Right ventricle myocardium superior (tissue), 1 donor: ENCODE measurements at regions not wholly inside any gene's neighbourhood (a gene's known extent, or its start where the extent isn't known, plus 50 kb on each side); places are given as distances from the start of the nearest gene placed in this dataset.

Source experiments
- ATAC-seq: fragments of 200-7000 bp; cut with Tn5 transposase; one replicate; pipeline ENCODE4 v1.9.1; 2020; ENCODE audit warnings: mild to moderate bottlenecking; ENCODE audit not compliant: poor library complexity
- DNase-seq: peaks from one replicate; pipeline ENCODE4 v3.0.0-alpha.2; 2020
- intact Hi-C: fragments of 100-400 bp; cut with DNase I; formaldehyde crosslinking; loops from one replicate; pipeline ENCODE4 v1.11.2; 2022
- donor health status: DM: no; HTN: yes; CAD: no; lungs with severe emphysema.

DNA sequence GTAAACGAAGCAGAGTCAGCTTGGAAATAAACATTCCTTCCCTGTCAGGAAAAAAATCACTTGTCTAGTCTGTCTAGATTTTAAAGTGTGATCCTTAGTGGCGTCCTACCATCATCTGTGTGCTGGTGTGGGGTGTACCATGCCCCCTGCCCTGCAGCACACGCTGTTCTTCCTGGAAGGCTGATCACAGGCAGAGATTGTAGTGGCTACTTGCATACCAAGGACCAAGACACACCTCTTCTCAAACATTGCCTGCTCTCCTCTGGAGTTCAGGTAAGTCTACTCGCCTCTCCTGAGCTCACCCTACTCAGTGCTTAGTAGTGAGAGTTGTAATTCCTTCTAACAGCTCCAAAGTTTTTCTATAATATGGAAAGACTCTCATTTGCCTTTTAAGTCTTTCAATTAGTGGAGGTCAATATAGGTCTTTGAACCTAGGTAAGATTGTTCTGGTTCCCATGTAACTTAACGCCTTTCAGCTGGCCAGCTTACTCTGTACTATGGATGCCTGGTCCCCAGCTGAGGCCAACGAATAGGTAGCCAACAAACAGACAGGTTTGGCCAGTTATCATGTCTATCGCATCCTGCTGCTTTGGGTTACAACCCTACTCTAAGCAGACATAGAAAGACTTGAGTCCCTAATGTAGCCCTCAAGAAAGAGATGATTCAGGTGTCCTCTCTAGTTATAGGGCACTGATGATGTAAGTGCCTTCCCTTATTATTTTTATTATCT lies 55.4 kb downstream of the XCL1 start:
- ATAC-seq (no peak), DNase-seq (no peak)
- intact Hi-C loops = loop anchor here (10.0 kb wide), 1 partner anchor 473 kb away; the partner anchor contains the start of gene ATP1B1

DNA sequence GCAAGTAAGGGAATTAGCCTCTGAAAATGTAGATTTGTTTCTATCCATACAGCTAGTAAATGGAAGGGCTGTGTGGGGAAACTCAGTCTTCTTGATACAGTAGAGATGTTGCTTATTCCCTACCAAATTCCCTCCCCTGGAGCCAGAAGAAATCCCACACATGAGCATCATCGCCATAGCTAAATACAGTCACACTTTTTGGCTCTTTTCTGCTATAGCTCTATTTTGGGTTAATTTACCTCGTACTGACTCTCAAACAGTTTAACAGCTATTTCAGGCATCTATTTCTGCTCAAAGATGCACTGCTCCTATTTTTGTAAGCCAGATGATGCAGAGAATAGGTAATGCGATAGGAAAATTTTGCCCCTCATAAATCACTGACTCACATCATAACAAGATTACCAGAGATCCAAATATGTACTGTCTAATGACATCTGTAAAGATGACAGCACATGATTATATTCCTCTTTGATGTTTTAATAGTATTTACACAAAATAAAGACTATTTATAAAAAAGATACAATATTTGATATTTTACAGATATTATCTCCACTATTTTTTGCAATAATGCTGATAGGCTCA lies 58.6 kb downstream of the XCL1 start:
- intact Hi-C loops = loop anchor here (10.0 kb wide), 1 partner anchor 470 kb away; the partner anchor contains the start of gene ATP1B1
- ATAC-seq (no peak), DNase-seq (no peak)

DNA sequence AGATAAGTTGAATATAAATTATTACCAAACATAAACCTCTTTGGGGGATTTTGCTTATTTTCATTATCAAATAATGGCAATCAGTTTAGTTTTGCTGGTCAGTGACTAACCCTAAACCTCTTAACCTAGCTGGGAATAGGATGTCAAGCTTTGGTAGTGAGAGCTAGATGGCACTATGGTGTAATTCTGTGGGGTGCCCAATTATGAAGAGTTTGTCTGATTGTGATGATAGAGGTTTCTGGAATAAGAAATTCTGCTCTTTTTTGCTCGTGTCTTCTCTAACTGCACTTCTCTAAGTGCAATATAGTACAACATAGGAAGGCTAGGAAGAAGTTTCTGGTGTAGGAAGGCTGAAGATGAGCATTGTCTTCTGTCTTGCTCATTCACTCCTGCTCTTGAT lies 59.8 kb downstream of the XCL1 start:
- intact Hi-C loops = loop anchor here (10.0 kb wide), 1 partner anchor 469 kb away; the partner anchor contains the start of gene ATP1B1
- ATAC-seq (peak; percentile 90), DNase-seq (no peak)

DNA sequence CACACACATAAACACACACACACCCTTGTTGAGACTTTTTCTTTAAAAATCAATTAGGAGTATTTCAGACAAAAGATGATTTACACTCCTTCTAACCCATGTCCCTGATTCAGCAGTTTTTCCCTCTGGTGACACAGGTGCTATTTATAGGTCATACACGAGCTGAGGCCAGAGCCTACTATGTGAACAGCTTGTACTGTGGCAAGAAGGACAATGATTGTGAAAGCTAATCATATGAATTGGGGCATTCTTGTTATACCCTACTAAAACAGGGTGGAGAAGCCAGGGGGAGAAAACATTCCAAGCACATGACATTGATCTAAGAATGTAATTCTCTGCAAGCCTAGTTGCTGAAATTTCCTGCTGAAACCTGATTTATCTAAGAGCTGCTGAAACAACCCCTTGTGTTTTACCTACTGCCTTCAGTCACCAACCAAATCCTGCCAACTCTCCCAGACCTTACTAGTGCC lies 60.3 kb downstream of the XCL1 start:
- ATAC-seq = peak; percentile 97
- no peak for DNase-seq
- intact Hi-C loops = loop anchor here (10.0 kb wide), 1 partner anchor 468 kb away; the partner anchor contains the start of gene ATP1B1

DNA sequence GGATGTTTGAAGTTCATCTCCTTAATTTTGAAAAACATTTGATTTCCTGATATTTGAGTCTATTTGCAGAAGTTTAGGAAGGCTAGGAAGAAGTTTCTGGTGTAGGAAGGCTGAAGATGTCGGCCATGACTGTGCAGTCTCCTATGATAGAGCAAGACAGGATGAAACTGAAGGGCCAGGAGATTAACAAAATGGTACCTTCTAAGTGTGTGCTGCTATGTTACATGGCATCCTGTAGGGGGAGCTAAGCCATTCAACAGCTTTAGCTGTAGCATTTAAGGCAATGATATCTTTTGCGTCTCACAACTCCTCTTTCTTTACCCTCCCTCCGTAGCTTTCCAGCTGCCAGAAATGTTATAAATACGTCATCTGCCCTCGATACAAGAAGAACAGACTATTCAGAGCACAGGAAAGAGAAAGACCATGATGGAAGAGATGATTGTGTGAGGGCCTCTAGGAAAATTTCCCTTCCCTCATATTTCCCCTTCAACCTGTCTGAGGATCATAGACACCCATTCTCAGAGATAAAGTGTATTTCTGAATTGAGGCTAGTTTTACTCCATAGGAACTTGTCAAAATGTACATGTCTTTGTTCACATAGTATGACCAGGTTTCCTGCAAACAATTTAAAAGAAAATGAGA lies 61.1 kb downstream of the XCL1 start:
- ATAC-seq = peak; percentile 29
- no peak for DNase-seq
- intact Hi-C loops = loop anchor here (10.0 kb wide), 1 partner anchor 467 kb away; the partner anchor contains the start of gene ATP1B1

DNA sequence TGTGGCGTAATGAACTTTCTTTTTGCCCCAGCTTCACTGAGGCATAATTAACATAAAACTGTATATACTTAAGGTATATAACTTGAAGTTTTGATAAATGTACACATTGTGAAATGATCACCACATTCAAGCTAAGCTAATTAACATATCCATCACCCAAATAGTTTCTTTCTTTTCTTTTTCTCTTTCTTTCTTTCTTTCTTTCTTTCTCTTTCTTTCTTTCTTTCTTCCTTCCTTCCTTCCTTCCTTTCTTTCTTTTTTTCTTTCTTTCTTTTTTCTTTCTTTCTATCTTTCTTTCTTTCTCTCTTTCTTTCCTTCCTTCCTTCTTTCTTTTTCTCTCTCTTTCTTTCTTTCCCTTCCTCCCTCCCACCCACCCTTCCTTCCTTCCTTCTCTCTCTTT lies 62.5 kb downstream of the XCL1 start:
- no peak for DNase-seq
- intact Hi-C loops = loop anchor here (10.0 kb wide), 1 partner anchor 466 kb away; the partner anchor contains the start of gene ATP1B1
- no peak for ATAC-seq

DNA sequence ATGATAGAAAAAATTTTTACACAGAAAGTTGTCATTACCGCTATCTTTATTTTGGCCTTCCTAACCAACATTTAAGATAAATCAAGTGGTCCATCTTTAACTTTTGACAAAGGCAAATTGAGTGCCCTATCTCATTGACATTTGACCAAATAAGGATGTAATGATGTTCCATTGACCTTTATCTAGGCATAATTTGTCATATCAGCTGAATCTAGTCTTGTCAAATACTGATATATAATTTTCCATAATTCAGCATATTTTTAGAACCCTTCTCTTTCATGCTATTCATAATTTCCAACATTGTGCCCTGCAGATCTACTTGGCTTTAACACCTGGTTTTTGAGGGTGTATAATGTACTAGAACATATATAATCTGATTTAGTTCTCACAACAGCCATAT lies 63.8 kb downstream of the XCL1 start:
- no peak for ATAC-seq
- DNase-seq = no peak
- intact Hi-C loops = no loop called here

DNA sequence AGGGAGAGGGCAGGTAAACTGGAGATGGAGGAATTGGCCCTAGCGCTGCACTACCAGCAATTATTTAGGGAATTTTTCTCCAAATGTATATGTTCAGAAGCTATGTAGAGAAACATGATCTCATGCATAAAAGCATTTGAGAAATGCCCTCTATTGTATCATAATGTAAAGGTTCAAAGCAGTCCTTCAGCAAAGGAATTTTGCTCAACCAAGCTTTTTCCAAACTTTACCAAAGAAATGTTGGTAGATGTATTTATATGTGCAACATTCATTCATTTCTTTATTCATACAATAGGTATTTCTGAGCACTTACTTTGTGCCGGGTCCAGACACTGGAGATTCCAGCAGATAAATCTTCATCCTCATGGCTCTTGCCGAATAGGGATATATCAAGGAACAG lies 64.4 kb downstream of the XCL1 start:
- intact Hi-C loops = no loop called here
- DNase-seq (no peak), ATAC-seq (no peak)

DNA sequence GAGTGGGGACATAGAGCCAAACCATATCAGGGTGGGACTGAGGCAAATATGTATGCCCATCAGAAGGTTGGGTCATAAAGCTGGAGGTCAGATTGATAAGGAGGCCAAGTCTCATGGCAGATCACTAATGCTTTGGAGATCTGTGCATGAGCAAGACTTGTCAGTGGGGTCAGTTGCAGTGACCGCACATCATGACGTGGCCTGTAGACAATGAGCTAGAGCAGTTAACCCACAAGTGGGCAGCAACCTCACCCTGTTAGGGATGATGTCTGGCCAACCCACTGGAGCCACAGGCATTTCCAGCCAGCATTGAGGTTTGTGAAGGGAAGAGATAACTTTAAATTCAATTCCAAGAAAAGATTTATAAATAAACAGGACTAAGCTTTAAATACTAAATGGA lies 66.7 kb downstream of the XCL1 start:
- no peak for DNase-seq
- no peak for ATAC-seq
- intact Hi-C loops = no loop called here
